Neural cell (in vitro differentiated cells): ENCODE measurements at regions not wholly inside any gene's neighbourhood (a gene's known extent, or its start where the extent isn't known, plus 50 kb on each side); places are given as distances from the start of the nearest gene placed in this dataset.
"Not testable (repeated sequence)": the region's sequence is repeated elsewhere in the genome, so short reads cannot be mapped to it uniquely, and the experiment has no call there.

Experiments
- H2AFZ ChIP-seq: fragments of 200-600, 300-800 bp; sonication (generic), shearing (Covaris generic); 2 replicates; pipeline ENCODE4 v1.6.0; 2014; ENCODE audit warnings: low read depth, mild to moderate bottlenecking, antibody characterized with exemption, low read length, moderate library complexity
- H3F3A ChIP-seq: fragments of 200-600 bp; shearing (Covaris generic); 2 replicates; pipeline ENCODE4 v1.6.1; 2016; ENCODE audit warnings: mild to moderate bottlenecking, moderate library complexity, mixed read lengths, antibody characterized with exemption, low read length; ENCODE audit not compliant: insufficient read depth, poor library complexity, severe bottlenecking
- H3K27ac ChIP-seq: fragments of 200-600, 300-800 bp; sonication (generic), shearing (Covaris generic); 2 replicates; pipeline ENCODE4 v1.5.1; 2014; ENCODE audit warnings: mild to moderate bottlenecking, low read length, moderate library complexity
- H3K27me3 ChIP-seq: fragments of 300-800, 200-600 bp; sonication (generic), shearing (Covaris generic); 2 replicates; pipeline ENCODE4 v1.6.0; 2014; ENCODE audit warnings: mild to moderate bottlenecking, low read depth, low read length, moderate library complexity; ENCODE audit not compliant: insufficient read depth
- H3K36me3 ChIP-seq: fragments of 300-800, 200-600 bp; sonication (generic), shearing (Covaris generic); 2 replicates; pipeline ENCODE4 v1.5.1; 2014; ENCODE audit warnings: mild to moderate bottlenecking, antibody characterized with exemption, low read length, moderate library complexity; ENCODE audit not compliant: insufficient read depth
- H3K4me2 ChIP-seq: fragments of 300-800, 200-600 bp; sonication (generic), shearing (Covaris generic); 2 replicates; pipeline ENCODE4 v1.6.0; 2014; ENCODE audit warnings: mild to moderate bottlenecking, low read length
- H3K4me3 ChIP-seq: fragments of 300-800, 200-600 bp; sonication (generic), shearing (Covaris generic); 2 replicates; pipeline ENCODE4 v1.5.1; 2014; ENCODE audit warnings: mild to moderate bottlenecking, low read length, moderate library complexity
- H3K79me2 ChIP-seq: fragments of 200-600 bp; shearing (Covaris generic); replicated peaks from 2 replicates; pipeline ENCODE4 v1.6.0; 2014; ENCODE audit warnings: mild to moderate bottlenecking, low read length, moderate library complexity; ENCODE audit not compliant: insufficient read depth
- H3K9ac ChIP-seq: fragments of 300-800, 200-600 bp; sonication (generic), shearing (Covaris generic); 2 replicates; pipeline ENCODE4 v1.6.1; 2016; ENCODE audit warnings: mild to moderate bottlenecking, low read length, mixed read lengths
- H3K9me2 ChIP-seq: fragments of 200-600 bp; shearing (Covaris generic); 2 replicates; pipeline ENCODE4 v1.6.1; 2016; ENCODE audit warnings: mild to moderate bottlenecking, low read length, mixed read lengths; ENCODE audit not compliant: insufficient read depth
- H3K9me3 ChIP-seq: fragments of 200-600, 300-800 bp; sonication (generic), shearing (Covaris generic); 2 replicates; pipeline ENCODE4 v1.6.1; 2016; ENCODE audit warnings: mild to moderate bottlenecking, mixed run types, low read length, moderate library complexity, mixed read lengths
- H4K20me1 ChIP-seq: fragments of 200-600 bp; shearing (Covaris generic); 2 replicates; pipeline ENCODE4 v1.6.1; 2016; ENCODE audit warnings: mild to moderate bottlenecking, mixed run types; ENCODE audit not compliant: insufficient read depth
- CTCF ChIP-seq: fragments of 450-650 bp; IDR thresholded peaks from 2 replicates; pipeline ENCODE4 v1.5.1; 2014; ENCODE audit warnings: antibody characterized with exemption, mild to moderate bottlenecking, moderate library complexity; ENCODE audit not compliant: poor library complexity, severe bottlenecking
- EP300 ChIP-seq: fragments of 450-650 bp; conservative IDR thresholded peaks from 2 replicates; pipeline ENCODE4 v1.6.1; 2014; ENCODE audit warnings: antibody characterized with exemption, mild to moderate bottlenecking, moderate library complexity; ENCODE audit not compliant: poor library complexity, severe bottlenecking
- EZH2 ChIP-seq: fragments of 200-600, 300-800 bp; shearing (Covaris generic), sonication (generic); IDR thresholded peaks from 2 replicates; pipeline ENCODE4 v1.6.1; 2014; ENCODE audit warnings: antibody characterized with exemption, low read length, borderline replicate concordance, mild to moderate bottlenecking; ENCODE audit not compliant: insufficient read depth, poor library complexity, severe bottlenecking
- MXI1 ChIP-seq: fragments of 450-650 bp; conservative IDR thresholded peaks from 2 replicates; pipeline ENCODE4 v1.6.1; 2014; ENCODE audit warnings: antibody characterized with exemption, mild to moderate bottlenecking; ENCODE audit not compliant: poor library complexity, severe bottlenecking
- POLR2AphosphoS5 ChIP-seq: IDR thresholded peaks from 2 replicates; pipeline ENCODE4 v1.6.1; 2012
- RAD21 ChIP-seq: fragments of 450-650 bp; conservative IDR thresholded peaks from 2 replicates; pipeline ENCODE4 v1.6.1; 2014; ENCODE audit warnings: antibody characterized with exemption, mild to moderate bottlenecking, moderate library complexity
- REST ChIP-seq: IDR thresholded peaks from 2 replicates; pipeline ENCODE4 v1.6.1; 2012; ENCODE audit warnings: borderline replicate concordance
- SMC3 ChIP-seq: fragments of 450-650 bp; conservative IDR thresholded peaks from 2 replicates; pipeline ENCODE4 v1.6.1; 2014; ENCODE audit warnings: antibody characterized with exemption, mild to moderate bottlenecking, moderate library complexity; ENCODE audit not compliant: poor library complexity
- TAF1 ChIP-seq: IDR thresholded peaks from 2 replicates; pipeline ENCODE4 v1.6.1; 2012; ENCODE audit warnings: low read depth

- no peaks in the 10 kb centered on the region for H4K20me1 ChIP-seq
- no peak overlapping the region for H3K4me2 ChIP-seq
- no peak overlapping the region for H3K27ac ChIP-seq
- H3K9me3 ChIP-seq, result no peaks in the 10 kb centered on the region
- TF ChIP-seq RAD21 (no peak), SMC3 (no peak)
- no peaks in the 10 kb centered on the region for H3K27me3 ChIP-seq
- no peak overlapping the region for H2AFZ ChIP-seq
- H3K4me3 ChIP-seq, result no peak overlapping the region
- no peaks in the 10 kb centered on the region for H3K36me3 ChIP-seq
- H3K9ac ChIP-seq, result no peak overlapping the region
- no peaks in the 10 kb centered on the region for H3F3A ChIP-seq
- no peaks in the 10 kb centered on the region for H3K9me2 ChIP-seq
- no peaks in the 10 kb centered on the region for H3K79me2 ChIP-seq
These were observed 119.6 kb upstream of the BRWD3 start for GRCh38 chrX:80929251-80929650.

GRCh38 chrX:80917919-80918318 lies 108.2 kb upstream of the BRWD3 start:
- Histone ChIP-seq H3K36me3 (no peaks in the 10 kb centered on the region), H3K9ac (no peak overlapping the region), H3K9me3 (no peaks in the 10 kb centered on the region), H4K20me1 (no peaks in the 10 kb centered on the region), H3K27me3 (no peaks in the 10 kb centered on the region), H3K4me3 (no peak overlapping the region), H2AFZ (no peak overlapping the region), H3K4me2 (no peak overlapping the region), H3K9me2 (no peaks in the 10 kb centered on the region), H3F3A (no peaks in the 10 kb centered on the region), H3K79me2 (no peaks in the 10 kb centered on the region), H3K27ac (no peak overlapping the region)
- TF ChIP-seq POLR2AphosphoS5 (no peak), TAF1 (no peak), CTCF (no peak), RAD21 (no peak), REST (no peak), SMC3 (no peak), EZH2 (no peak), MXI1 (no peak), EP300 (no peak)

GRCh38 chrX:80912351-80912750 lies 102.7 kb upstream of the BRWD3 start:
- H3K4me2 ChIP-seq, H3K9me3 ChIP-seq, H3K36me3 ChIP-seq, H3K9me2 ChIP-seq, H3K27me3 ChIP-seq, H3K4me3 ChIP-seq, H4K20me1 ChIP-seq, H3K79me2 ChIP-seq, H3K9ac ChIP-seq, H3K27ac ChIP-seq, H3F3A ChIP-seq, H2AFZ ChIP-seq: not testable (repeated sequence)
